Breast epithelium (tissue), 4 donors: ENCODE measurements at regions not wholly inside any gene's neighbourhood (a gene's known extent, or its start where the extent isn't known, plus 50 kb on each side); places are given as distances from the start of the nearest gene placed in this dataset.
"Not testable (repeated sequence)": the region's sequence is repeated elsewhere in the genome, so short reads cannot be mapped to it uniquely, and the experiment has no call there.

Experiments used
- DNase-seq, 2 donors: peaks; one replicate each; pipeline ENCODE4 v3.0.0-alpha.2; 2019; ENCODE audit warnings: low spot score in 2 of 2
- H3K27ac ChIP-seq, 2 donors: fragments of 200-600 bp; sonication (generic) in 1 of 2; one replicate each; pipeline ENCODE4 v1.5.1; 2016 to 2019; ENCODE audit warnings: mild to moderate bottlenecking in 1 of 2
- H3K27me3 ChIP-seq, 2 donors: fragments of 200-600 bp; sonication (generic) in 1 of 2; one replicate each; pipeline versions ENCODE4 v1.5.1 to v1.6.0; 2017 to 2019; ENCODE audit warnings: control low read depth in 1 of 2, mild to moderate bottlenecking in 1 of 2
- H3K36me3 ChIP-seq: fragments of 200-600 bp; one replicate; pipeline ENCODE4 v1.5.1; 2019
- H3K4me1 ChIP-seq, 2 donors: fragments of 200-600 bp; sonication (generic); one replicate each; pipeline ENCODE4 v1.5.1; 2016 to 2019; ENCODE audit warnings: control low read depth in 1 of 2
- H3K4me3 ChIP-seq, 3 donors: fragments of 200-600 bp; sonication (generic); 1 replicate in 2 of 3; 2 replicates in 1 of 3; pipeline ENCODE4 v1.5.1; 2016 to 2019; ENCODE audit warnings: mild to moderate bottlenecking in 3 of 3, moderate library complexity in 2 of 3
- H3K9me3 ChIP-seq, 2 donors: fragments of 200-600 bp; sonication (generic) in 1 of 2; one replicate each; pipeline ENCODE4 v1.5.1; 2016 to 2019; ENCODE audit warnings: control low read depth in 1 of 2
- CTCF ChIP-seq, 3 donors: fragments of 450-650 bp; IDR thresholded peaks; one replicate each; pipeline ENCODE4 v1.5.1; 2016 to 2017; ENCODE audit warnings: antibody characterized with exemption in 3 of 3, mild to moderate bottlenecking in 3 of 3, moderate library complexity in 3 of 3
- POLR2A ChIP-seq: fragments of 450-650 bp; IDR thresholded peaks from one replicate; pipeline ENCODE4 v1.6.1; 2016; ENCODE audit warnings: antibody characterized with exemption, mild to moderate bottlenecking, moderate library complexity
- POLR2AphosphoS5 ChIP-seq, 3 donors: sonication (generic); formaldehyde crosslinking; IDR thresholded peaks; one replicate each; pipeline ENCODE4 v1.6.1; 2017; ENCODE audit warnings: antibody characterized with exemption in 3 of 3
- intact Hi-C: fragments of 100-400 bp; cut with DNase I; formaldehyde crosslinking; loops from one replicate; pipeline ENCODE4 v1.15.1; 2023; ENCODE audit warnings: low total_unique reads

DNA sequence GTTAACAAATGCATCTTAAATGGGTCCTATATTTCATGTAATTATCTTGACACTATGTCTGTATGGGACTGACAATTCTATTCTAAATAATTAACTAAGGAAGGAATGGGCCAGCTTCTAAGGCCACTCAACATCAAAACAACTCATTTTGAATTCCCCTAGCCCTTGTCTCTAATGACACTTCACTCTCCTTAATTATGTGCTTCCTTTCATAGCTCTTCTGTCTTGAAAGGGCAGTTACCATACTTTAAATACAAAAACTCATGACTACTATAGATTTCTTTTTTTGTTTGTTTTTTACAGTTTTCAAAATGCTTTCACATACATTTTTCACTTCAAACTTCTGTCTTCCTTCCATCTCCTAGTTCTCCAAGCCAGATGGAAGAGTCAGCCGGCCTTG is 126.1 kb upstream of the CHODL start:
- intact Hi-C loops = no loop called here
- Histone ChIP-seq H3K36me3 (no peaks in the 10 kb centered on the region), H3K27ac (no peak overlapping the region), H3K4me3 (no peak overlapping the region), H3K27me3 (no peaks in the 10 kb centered on the region), H3K4me1 (no peaks in the 10 kb centered on the region), H3K9me3 (no peaks in the 10 kb centered on the region)
- no peak for DNase-seq
- TF ChIP-seq POLR2A (no peak), CTCF (IDR thresholded peaks at IDR 0.05) (no peak), POLR2AphosphoS5 (IDR thresholded peaks at IDR 0.05) (no peak)

DNA sequence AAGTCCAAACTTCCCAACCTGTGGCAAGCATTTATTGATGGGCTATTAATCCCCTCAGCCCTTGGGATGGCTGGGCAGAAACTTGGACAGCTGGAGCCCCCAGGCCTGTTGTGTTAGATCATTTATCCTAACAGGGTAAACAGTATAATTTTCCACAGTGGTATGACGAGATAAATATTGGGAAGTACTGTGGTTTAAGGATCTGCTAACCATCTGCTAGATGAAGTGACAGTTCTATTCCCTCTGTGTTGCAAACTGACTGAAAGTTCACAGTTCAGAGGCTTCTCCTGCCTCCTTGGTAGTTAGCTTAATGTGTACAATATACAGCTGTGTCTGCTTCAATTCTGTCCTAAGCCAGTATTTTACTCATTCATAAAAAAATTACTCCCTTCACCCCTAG is 127.5 kb upstream of the CHODL start:
- Histone ChIP-seq H3K4me1 (no peaks in the 10 kb centered on the region), H3K4me3 (no peak overlapping the region), H3K27me3 (no peaks in the 10 kb centered on the region), H3K27ac (no peak overlapping the region), H3K36me3 (no peaks in the 10 kb centered on the region), H3K9me3 (no peaks in the 10 kb centered on the region)
- intact Hi-C loops = no loop called here
- DNase-seq = no peak
- TF ChIP-seq POLR2A = no peak
- no peak for TF ChIP-seq CTCF (IDR thresholded peaks at IDR 0.05)
- TF ChIP-seq POLR2AphosphoS5 (IDR thresholded peaks at IDR 0.05) = no peak

DNA sequence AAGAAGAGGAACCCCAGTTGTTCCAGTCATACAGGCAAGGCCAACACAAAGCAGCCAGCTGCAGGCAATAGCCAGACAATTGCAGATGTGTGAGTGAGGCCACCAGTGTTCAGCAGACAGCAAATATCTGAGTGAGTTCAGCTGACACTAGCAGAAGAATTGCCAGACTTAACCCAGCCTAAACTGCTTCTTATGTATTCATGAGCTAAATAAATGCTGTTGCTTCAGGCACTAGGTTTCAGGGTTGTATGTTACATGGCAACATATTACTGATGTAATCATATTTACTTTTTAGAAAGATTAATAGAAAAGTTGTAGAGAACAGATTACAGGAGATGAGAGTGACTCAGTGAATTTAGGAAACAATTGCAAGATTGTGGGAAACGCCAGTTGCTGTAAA is 129.8 kb upstream of the CHODL start:
- no peaks in the 10 kb centered on the region for H3K9me3 ChIP-seq
- H3K4me3 ChIP-seq = no peak overlapping the region
- TF ChIP-seq CTCF (IDR thresholded peaks at IDR 0.05) (no peak), POLR2AphosphoS5 (IDR thresholded peaks at IDR 0.05) (no peak), POLR2A (no peak)
- no peaks in the 10 kb centered on the region for H3K27me3 ChIP-seq
- H3K36me3 ChIP-seq = no peaks in the 10 kb centered on the region
- no peak for DNase-seq
- intact Hi-C loops = no loop called here
- H3K4me1 ChIP-seq = no peaks in the 10 kb centered on the region
- no peak overlapping the region for H3K27ac ChIP-seq

- no peak for TF ChIP-seq POLR2AphosphoS5 (IDR thresholded peaks at IDR 0.05)
- no peak for TF ChIP-seq CTCF (IDR thresholded peaks at IDR 0.05)
- TF ChIP-seq POLR2A = no peak
- DNase-seq = no peak
- Histone ChIP-seq H3K4me1 (no peaks in the 10 kb centered on the region), H3K4me3 (no peak overlapping the region), H3K27me3 (no peaks in the 10 kb centered on the region), H3K9me3 (peaks cover 0 to 3% of the 10 kb centered on the region in 2 donors), H3K27ac (no peak overlapping the region), H3K36me3 (no peaks in the 10 kb centered on the region)
- intact Hi-C loops = no loop called here
These were observed 139.8 kb upstream of the CHODL start for GRCh38 chr21:18104802-18105201.

DNA sequence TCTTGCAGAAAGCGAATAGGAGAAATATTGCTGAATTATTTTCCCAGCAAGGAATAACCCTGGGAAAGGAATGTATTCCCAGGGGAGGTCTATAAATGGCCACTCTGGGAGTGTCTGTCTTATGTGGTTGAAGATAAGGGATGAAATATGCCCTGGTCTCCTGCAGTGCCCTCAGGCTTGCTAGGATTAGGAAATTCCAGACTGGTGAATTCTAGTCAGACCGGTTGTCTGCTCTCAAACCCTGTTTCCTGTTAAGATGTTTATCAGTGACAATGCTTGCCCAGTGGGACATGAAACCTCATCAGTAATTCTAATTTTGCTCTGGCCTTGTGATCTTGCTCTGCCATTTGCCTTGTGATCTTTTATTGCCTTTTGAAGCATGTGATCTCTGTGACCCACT is 148.2 kb upstream of the CHODL start:
- H3K4me1 ChIP-seq, H3K27me3 ChIP-seq, H3K4me3 ChIP-seq, H3K36me3 ChIP-seq, H3K27ac ChIP-seq, DNase-seq, intact Hi-C loops: not testable (repeated sequence)
- peaks cover 19 to 30% of the 10 kb centered on the region in 2 donors for H3K9me3 ChIP-seq

DNA sequence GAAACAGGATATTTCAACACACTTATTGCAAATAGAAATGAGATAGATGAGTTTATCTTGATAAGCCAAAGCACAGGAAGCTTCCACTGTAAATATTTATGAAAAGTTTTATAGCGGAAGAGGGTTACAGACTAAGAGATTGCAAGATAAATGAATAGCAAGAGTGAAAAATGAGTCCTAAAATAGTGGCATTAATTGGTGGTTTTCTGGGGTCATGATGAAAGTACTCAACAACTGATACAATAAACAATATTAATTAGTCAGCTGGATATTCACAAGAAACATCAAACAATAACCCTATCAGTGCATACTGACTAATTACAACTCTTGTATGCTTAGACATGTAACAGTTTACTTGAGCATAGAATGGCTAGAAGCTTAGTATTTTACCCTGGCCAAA is 154.8 kb upstream of the CHODL start:
- Histone ChIP-seq H3K4me1 (no peaks in the 10 kb centered on the region), H3K27ac (no peak overlapping the region), H3K4me3 (no peak overlapping the region), H3K27me3 (no peaks in the 10 kb centered on the region), H3K9me3 (peaks cover 5 to 27% of the 10 kb centered on the region in 2 donors), H3K36me3 (no peaks in the 10 kb centered on the region)
- DNase-seq = no peak
- TF ChIP-seq POLR2AphosphoS5 (IDR thresholded peaks at IDR 0.05) (no peak), CTCF (IDR thresholded peaks at IDR 0.05) (no peak), POLR2A (no peak)
- intact Hi-C loops = no loop called here
